Activated CD8-positive, alpha-beta memory T cell treated with anti-CD3 and anti-CD28 coated beads for 36 hours (primary cell): ENCODE measurements at regions not wholly inside any gene's neighbourhood (a gene's known extent, or its start where the extent isn't known, plus 50 kb on each side); places are given as distances from the start of the nearest gene placed in this dataset.
"Not testable (repeated sequence)": the region's sequence is repeated elsewhere in the genome, so short reads cannot be mapped to it uniquely, and the experiment has no call there.

Source experiments
- CTCF ChIA-PET: fragments of 350-600 bp; sonication (Branson Sonifier 250); formaldehyde crosslinking; loops from one replicate; lab custom pipeline; 2021; ENCODE audit warnings: antibody characterized with exemption; lab: Charles Lee
- POLR2A ChIA-PET: fragments of 350-600 bp; sonication (Branson Sonifier 250); formaldehyde crosslinking; loops from one replicate; lab custom pipeline; 2021; ENCODE audit warnings: antibody characterized with exemption; lab: Charles Lee

DNA sequence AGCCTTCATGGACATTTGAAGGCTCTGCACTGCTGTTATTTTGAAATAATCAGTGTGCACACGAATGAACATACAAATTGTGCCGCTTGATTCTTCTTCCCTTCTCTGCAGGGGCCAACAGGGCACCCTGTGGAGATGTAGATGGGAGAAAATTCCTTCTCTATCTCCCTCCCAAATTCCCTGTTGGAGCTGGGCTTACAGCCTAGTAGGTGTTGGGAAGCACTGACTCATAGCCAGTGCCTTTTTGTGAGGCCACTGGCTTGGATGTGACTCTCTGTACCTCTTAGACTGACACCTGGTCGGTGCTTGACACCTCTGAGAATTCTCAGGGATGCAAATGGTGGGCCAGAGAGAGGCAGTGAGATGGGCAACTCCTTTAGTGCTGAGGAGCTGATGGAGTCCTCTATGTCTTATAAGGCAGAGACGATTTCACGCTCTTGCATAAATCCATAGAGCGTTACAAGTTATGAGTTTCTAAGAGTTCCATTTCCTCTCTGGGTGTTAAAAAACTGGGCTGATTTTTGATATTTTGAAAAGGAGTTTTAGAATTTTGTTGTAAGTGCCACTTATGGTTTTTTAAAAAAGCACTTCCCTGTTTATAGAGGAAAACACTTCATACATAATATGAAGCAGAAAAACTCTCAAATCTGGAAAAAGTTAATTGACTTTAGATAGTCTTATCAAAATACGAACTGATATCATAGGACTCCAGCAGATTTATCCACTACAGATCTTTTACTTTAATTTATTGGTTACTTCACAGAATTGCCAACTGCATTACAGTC lies 89.8 kb upstream of the MAP3K7 start:
- ChIA-PET POLR2A (no interaction called here), CTCF (no interaction called here)

- CTCF ChIA-PET: interaction anchor here (0.6 kb wide), 1 partner anchor 726 kb away, joined by 4 read pairs; no protein-coding TSS in a partner anchor
- POLR2A ChIA-PET: not testable (repeated sequence)
These were observed 88.2 kb upstream of the MAP3K7 start for GRCh38 chr6:90675107-90675506.

- CTCF ChIA-PET, POLR2A ChIA-PET: not testable (repeated sequence)
These were observed 87.2 kb upstream of the MAP3K7 start for GRCh38 chr6:90674077-90674476.

- ChIA-PET POLR2A (no interaction called here), CTCF (no interaction called here)
These were observed 83.0 kb upstream of the MAP3K7 start for GRCh38 chr6:90669846-90670245.

DNA sequence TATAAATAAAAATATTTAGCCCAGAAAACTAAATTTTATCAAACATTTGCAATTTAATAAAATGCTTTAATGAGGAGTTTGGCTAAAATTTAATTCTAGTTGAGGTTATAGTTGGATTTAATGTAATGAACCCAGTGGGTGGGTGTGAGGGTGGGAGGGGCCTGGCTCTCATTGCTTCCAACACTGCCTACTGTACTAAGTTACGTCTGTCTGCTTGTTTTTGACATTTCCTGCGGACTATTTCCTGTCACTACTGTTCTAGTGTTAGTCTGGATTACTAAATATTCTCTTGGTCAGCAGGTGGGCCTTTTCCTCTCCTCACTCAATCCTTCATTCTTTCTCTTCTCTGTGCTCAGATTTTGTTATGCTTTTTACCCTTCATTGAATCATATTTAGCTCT lies 82.5 kb upstream of the MAP3K7 start:
- CTCF ChIA-PET: no interaction called here
- POLR2A ChIA-PET: no interaction called here

DNA sequence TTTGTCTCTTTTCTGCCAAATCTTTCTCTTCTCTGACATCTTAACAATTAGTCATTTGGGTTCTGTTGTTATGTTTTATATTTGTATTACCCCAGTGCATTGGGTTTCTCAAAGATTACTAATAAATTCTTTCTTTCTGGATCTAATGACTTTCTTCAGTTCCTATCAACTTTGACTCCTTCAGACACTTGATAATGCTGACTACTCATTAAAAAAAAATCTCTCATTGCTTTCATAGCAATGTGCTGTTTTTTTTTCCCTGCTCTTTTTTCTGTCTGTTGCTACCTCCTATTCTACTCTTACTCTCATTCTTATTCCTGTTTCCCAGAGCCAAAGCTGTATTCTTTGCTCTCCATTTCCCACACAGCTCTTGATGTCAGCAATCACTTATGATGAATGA lies 81.3 kb upstream of the MAP3K7 start:
- ChIA-PET POLR2A (no interaction called here), CTCF (no interaction called here)

- ChIA-PET POLR2A (no interaction called here), CTCF (no interaction called here)
These were observed 77.0 kb upstream of the MAP3K7 start for GRCh38 chr6:90663873-90664272.

DNA sequence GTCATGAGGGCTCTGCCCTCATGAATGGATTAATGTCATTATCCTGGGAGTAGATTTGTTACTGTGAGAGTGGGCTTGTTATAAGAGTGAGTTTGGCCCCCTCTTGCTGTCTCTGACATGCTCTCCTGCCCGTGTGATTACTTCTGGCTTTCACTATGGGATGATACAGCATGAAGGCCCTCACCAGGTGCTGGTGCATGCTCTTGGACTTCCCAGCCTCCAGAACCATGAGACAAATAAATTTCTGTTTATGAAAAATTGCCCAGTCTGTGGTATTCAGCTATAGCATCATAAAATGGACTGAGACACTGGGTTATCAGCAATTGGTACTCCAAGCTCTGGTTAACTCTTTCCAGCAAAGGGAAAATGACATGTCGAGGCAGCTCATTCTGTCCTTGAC lies 76.2 kb upstream of the MAP3K7 start:
- POLR2A ChIA-PET: no interaction called here
- CTCF ChIA-PET: no interaction called here

DNA sequence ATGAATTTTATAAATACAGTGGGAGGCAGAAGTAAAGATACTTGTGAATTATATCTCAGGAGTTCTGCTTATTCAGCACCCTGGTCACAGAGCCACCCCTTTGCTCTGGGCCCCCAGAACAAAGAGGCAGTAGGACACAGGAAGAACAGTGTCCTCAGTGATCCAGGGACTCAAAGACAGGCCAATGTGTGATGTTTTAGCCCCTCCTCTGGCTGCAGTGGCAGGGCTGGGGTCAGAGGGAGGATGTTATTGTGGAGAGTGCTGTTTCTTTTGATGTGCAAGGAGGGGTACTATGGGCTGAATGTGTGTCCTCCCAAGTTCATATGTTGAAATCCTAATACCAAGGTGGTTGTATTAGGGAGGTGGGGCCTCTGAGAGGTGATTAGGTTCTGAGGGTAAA lies 74.1 kb upstream of the MAP3K7 start:
- ChIA-PET CTCF (no interaction called here), POLR2A (no interaction called here)

GRCh38 chr6:90658497-90658896 lies 71.6 kb upstream of the MAP3K7 start:
- CTCF ChIA-PET: no interaction called here
- POLR2A ChIA-PET: no interaction called here

- ChIA-PET CTCF (no interaction called here), POLR2A (no interaction called here)
These were observed 69.5 kb upstream of the MAP3K7 start for GRCh38 chr6:90656325-90656724.

DNA sequence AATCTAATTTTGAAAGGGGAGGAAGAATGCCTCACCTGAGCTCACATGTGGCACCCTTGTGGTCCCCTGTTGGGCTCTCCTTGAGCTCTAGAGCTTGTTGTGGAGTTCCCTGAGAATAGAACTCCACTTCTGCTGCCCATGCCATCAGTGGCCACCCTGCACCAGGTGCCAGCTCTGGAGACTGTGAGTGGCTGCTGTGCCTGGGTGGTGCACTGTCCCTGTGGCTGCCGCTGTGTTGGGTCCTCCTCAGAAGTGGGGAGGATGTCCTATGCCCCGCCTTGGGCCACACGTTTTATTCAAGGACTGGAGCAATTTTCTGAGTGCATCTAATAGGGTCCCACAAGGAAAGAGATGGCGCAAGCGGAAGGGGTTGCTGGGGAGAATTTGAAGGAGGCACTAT lies 67.9 kb upstream of the MAP3K7 start:
- ChIA-PET POLR2A (interaction anchor here (0.6 kb wide), 1 partner anchor 502 kb away, joined by 3 read pairs; no protein-coding TSS in a partner anchor), CTCF (no interaction called here)

DNA sequence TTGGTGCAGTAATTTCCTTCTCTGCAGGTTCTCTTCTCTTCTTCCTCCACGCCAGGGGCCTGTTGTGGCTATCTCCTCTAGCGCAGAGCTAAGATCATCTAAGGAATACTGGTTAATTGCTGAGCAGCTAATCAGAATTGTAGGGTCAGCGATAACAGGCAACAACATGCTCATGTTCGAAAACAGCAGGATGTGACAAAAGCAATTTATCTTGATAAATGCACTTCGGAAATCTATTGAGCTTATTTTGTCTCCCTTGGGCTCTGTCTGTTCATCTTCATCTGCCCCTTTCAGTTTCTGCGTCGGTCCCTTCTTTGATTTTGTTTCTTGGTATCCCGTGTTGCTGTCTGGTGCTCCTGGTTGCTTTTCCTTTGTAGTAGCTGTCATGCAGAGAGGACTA lies 67.3 kb upstream of the MAP3K7 start:
- POLR2A ChIA-PET: interaction anchor here (0.6 kb wide), 1 partner anchor 503 kb away, joined by 3 read pairs; no protein-coding TSS in a partner anchor

GRCh38 chr6:90653750-90654149 lies 66.9 kb upstream of the MAP3K7 start:
- CTCF ChIA-PET: no interaction called here
- POLR2A ChIA-PET: no interaction called here

More for the DNA sequence above, 67.3 kb upstream of the MAP3K7 start:
- CTCF ChIA-PET: no interaction called here

- ChIA-PET POLR2A (no interaction called here), CTCF (no interaction called here)
These were observed 63.4 kb upstream of the MAP3K7 start for GRCh38 chr6:90650041-90650940.

- ChIA-PET CTCF (no interaction called here), POLR2A (no interaction called here)
These were observed 62.0 kb upstream of the MAP3K7 start for GRCh38 chr6:90648873-90649272.

GRCh38 chr6:90646940-90647339 lies 60.1 kb upstream of the MAP3K7 start:
- CTCF ChIA-PET: no interaction called here
- POLR2A ChIA-PET: no interaction called here

DNA sequence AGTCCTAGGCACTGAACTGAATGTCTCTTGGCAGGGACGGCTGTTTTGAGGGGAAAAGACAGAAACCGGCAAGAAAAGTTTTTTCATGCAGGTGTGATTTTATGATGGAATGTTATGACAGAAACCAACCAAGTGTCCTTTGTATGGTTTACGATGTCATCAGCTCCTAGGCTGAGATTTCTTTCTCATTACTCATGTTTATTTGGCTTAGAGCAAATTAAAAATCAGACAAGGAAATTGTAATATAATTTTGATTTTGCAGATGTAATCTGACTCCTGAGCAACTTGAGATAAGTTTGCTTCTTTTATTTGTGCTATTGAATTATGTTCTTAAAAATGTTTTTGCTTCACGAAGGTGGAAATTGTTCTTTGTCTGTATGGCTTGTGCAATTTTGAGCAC lies 58.8 kb upstream of the MAP3K7 start:
- CTCF ChIA-PET: no interaction called here
- POLR2A ChIA-PET: no interaction called here

DNA sequence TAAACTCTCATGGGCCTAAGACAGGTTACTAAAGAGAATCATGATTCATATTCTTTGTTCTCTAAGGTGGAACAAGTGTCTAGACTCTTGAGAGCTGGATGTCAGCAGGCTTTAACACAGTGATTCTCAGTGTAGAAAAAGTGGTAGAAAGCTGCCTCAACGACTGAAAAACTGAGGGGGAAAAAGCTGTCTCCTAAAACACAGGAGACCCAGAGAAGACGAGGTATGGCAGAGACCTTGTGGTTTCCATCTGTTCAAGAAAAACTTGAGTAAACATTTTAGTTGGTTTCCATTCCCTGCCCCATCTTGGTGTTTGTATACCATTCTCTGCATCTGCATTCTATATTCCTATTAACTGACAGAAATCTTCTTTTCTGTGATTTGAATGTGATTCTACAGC lies 57.6 kb upstream of the MAP3K7 start:
- POLR2A ChIA-PET: no interaction called here
- CTCF ChIA-PET: no interaction called here

- POLR2A ChIA-PET: no interaction called here
- CTCF ChIA-PET: no interaction called here
These were observed 56.5 kb upstream of the MAP3K7 start for GRCh38 chr6:90643381-90643780.

- CTCF ChIA-PET: no interaction called here
- POLR2A ChIA-PET: no interaction called here
These were observed 50.4 kb upstream of the MAP3K7 start for GRCh38 chr6:90637320-90637719.
